Karpas-422 (cell line): ENCODE measurements at regions not wholly inside any gene's neighbourhood (a gene's known extent, or its start where the extent isn't known, plus 50 kb on each side); places are given as distances from the start of the nearest gene placed in this dataset.

Source experiments
- DNase-seq: peaks from one replicate; pipeline ENCODE4 v3.0.0-alpha.2; 2015
- H2AFZ ChIP-seq: fragments of 200-600 bp; sonication (generic); 2 replicates; pipeline ENCODE4 v1.6.1; 2014; ENCODE audit warnings: antibody characterized with exemption, low read length, mixed read lengths
- H3K27ac ChIP-seq: fragments of 200-600 bp; sonication (generic); 2 replicates; pipeline ENCODE4 v1.5.1; 2014; ENCODE audit warnings: mild to moderate bottlenecking, low read length, moderate library complexity
- H3K27me3 ChIP-seq: fragments of 200-600 bp; sonication (generic); 2 replicates; pipeline ENCODE4 v1.6.1; 2014; ENCODE audit warnings: low read length, mixed read lengths
- H3K36me3 ChIP-seq: fragments of 200-600 bp; sonication (generic); 2 replicates; pipeline ENCODE4 v1.6.1; 2014; ENCODE audit warnings: low read length, mixed read lengths; ENCODE audit not compliant: insufficient read depth
- H3K4me1 ChIP-seq: fragments of 200-600 bp; sonication (generic); 2 replicates; pipeline ENCODE4 v1.6.1; 2014; ENCODE audit warnings: mild to moderate bottlenecking, low read length, mixed read lengths
- H3K4me2 ChIP-seq: fragments of 200-600 bp; sonication (generic); 2 replicates; pipeline ENCODE4 v1.6.1; 2014; ENCODE audit warnings: low read length, low read depth, mild to moderate bottlenecking; ENCODE audit not compliant: poor library complexity, severe bottlenecking
- H3K4me3 ChIP-seq: fragments of 200-600 bp; sonication (generic); 2 replicates; pipeline ENCODE4 v1.5.1; 2014; ENCODE audit warnings: mild to moderate bottlenecking, antibody characterized with exemption, low read length, mixed read lengths
- H3K79me2 ChIP-seq: fragments of 200-600 bp; sonication (generic); 2 replicates; pipeline ENCODE4 v1.6.1; 2014; ENCODE audit warnings: mild to moderate bottlenecking, low read length, mixed read lengths
- H3K9ac ChIP-seq: fragments of 200-600 bp; sonication (generic); 2 replicates; pipeline ENCODE4 v1.6.0; 2014; ENCODE audit warnings: low read length
- H3K9me2 ChIP-seq: fragments of 200-600 bp; sonication (generic), shearing (Covaris generic); replicated peaks from 2 replicates; pipeline ENCODE4 v1.6.0; 2014; ENCODE audit warnings: mild to moderate bottlenecking, low read length, moderate library complexity; ENCODE audit not compliant: insufficient read depth
- H3K9me3 ChIP-seq: fragments of 300-700, 200-600 bp; sonication (generic); 2 replicates; pipeline ENCODE4 v1.6.1; 2014; ENCODE audit warnings: low read length, mixed read lengths
- H4K20me1 ChIP-seq: fragments of 200-600 bp; sonication (generic); 2 replicates; pipeline ENCODE4 v1.6.1; 2014; ENCODE audit warnings: mild to moderate bottlenecking, antibody characterized with exemption, low read length, low read depth; ENCODE audit not compliant: insufficient read depth

DNA sequence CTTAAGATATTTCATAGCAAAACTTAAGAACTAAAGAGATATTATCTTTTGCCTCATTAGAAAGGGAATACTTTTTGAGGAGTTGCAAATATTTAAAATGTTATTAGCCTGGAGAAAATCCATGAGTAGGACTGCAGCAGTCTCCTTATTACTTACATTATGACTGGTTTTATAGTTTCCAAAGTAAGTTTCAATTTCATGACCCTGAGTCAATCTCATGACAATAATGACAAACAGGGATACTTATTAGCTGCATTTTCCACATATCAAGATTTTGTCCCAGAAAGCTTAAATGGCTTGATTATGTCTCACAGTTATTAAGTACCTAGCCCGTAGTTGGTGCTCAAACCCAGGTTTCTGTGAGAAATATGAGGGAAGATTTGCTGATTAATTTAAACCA lies 150.8 kb upstream of the ZEB2 start:
- no peaks in the 10 kb centered on the region for H3K36me3 ChIP-seq
- H3K27me3 ChIP-seq: no peaks in the 10 kb centered on the region
- no peaks in the 10 kb centered on the region for H4K20me1 ChIP-seq
- 0 out of 2 replicates have a peak overlapping the region, but pooled peaks have one; percentile 32 for H2AFZ ChIP-seq
- H3K9me3 ChIP-seq: no peaks in the 10 kb centered on the region
- DNase-seq: peak; percentile 60
- no peaks in the 10 kb centered on the region for H3K9me2 ChIP-seq
- peak overlapping the region; percentile 98 for H3K27ac ChIP-seq
- no peaks in the 10 kb centered on the region for H3K79me2 ChIP-seq
- H3K4me3 ChIP-seq: peak overlapping the region; percentile 47; the same call in 1 of the 2 replicates
- H3K9ac ChIP-seq: peak overlapping the region; percentile 71
- H3K4me2 ChIP-seq: peak overlapping the region; percentile 66
- peaks cover 98% of the 10 kb centered on the region for H3K4me1 ChIP-seq

DNA sequence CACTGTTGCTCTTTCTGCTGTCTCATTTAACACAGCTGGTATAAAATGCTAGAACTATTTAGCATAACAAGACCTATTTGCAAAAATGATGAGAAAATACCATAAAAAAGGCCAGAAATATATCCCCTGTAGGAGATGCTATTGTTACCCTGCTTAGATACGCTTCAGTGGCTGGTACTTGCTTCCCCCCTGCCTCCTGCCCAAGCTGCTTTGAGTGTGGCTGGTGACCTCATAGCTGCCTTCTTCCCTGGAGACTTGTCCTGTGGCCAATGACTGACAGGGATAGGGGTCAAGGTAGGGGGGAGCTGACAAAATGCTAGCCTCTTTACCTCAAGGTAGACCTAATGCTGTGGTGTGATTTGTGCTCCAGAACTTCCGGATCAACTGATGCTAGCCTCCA lies 150.2 kb upstream of the ZEB2 start:
- no peaks in the 10 kb centered on the region for H3K79me2 ChIP-seq
- no peaks in the 10 kb centered on the region for H4K20me1 ChIP-seq
- H3K4me2 ChIP-seq: peak overlapping the region; percentile 66
- no peaks in the 10 kb centered on the region for H3K9me3 ChIP-seq
- no peak overlapping the region for H2AFZ ChIP-seq
- H3K27me3 ChIP-seq: no peaks in the 10 kb centered on the region
- peak overlapping the region; percentile 38; the same call in 1 of the 2 replicates for H3K4me3 ChIP-seq
- peaks cover 93% of the 10 kb centered on the region for H3K4me1 ChIP-seq
- peak overlapping the region; percentile 71 for H3K9ac ChIP-seq
- peak overlapping the region; percentile 98 for H3K27ac ChIP-seq
- H3K9me2 ChIP-seq: no peaks in the 10 kb centered on the region
- DNase-seq: peak; percentile 96
- H3K36me3 ChIP-seq: no peaks in the 10 kb centered on the region

DNA sequence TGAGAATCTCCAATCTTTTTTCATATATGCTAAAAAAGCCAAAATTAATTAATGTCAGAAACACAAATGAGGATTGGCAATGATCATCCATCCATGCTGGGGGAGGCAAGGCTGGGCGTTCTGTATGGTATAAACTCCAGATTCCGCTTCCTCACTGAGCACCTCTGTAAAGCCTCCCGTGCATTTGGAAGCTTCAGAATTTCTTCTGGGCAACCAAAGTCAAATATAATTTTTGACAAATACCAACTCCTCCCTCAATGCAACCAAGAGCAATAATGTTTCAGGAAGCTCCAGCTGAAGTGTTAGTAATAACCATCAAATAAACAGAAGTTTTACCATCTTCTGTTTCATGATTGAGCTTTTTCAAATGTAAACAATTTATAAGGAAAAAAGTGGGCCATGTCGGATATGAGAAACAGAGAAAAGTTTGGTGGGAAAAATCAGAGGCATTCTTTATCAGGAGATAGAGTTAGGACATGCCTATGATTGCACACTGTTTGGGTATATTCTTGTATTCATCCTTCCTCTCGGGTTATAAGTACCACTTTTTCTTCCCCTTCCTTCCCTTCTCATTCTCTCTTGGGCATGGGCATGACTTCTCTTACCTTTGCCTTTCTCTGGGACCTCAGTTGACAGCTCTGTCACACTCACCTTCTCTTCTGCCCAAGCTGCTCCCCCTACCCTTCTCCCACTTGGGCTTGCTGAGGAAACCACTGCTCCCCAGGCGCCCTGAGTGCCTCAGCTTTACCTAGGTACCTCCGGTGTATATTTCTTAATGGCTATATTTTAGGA lies 149.5 kb upstream of the ZEB2 start:
- Histone ChIP-seq H3K9me3 (no peaks in the 10 kb centered on the region), H3K79me2 (no peaks in the 10 kb centered on the region), H3K27me3 (no peaks in the 10 kb centered on the region), H3K4me3 (peak overlapping the region; percentile 38), H4K20me1 (no peaks in the 10 kb centered on the region), H3K9me2 (no peaks in the 10 kb centered on the region), H3K9ac (peak overlapping the region; percentile 59), H3K36me3 (no peaks in the 10 kb centered on the region), H3K27ac (peak overlapping the region; percentile 98), H3K4me2 (peak overlapping the region; percentile 66), H2AFZ (no peak overlapping the region), H3K4me1 (peaks cover 86% of the 10 kb centered on the region)
- peak; percentile 57 for DNase-seq

GRCh38 chr2:144668493-144669110 lies 148.7 kb upstream of the ZEB2 start:
- Histone ChIP-seq H3K4me3 (peak overlapping the region; percentile 38), H3K9me2 (no peaks in the 10 kb centered on the region), H2AFZ (no peak overlapping the region), H3K79me2 (no peaks in the 10 kb centered on the region), H3K9ac (peak overlapping the region; percentile 59), H3K27me3 (no peaks in the 10 kb centered on the region), H3K27ac (peak overlapping the region; percentile 98), H3K4me2 (peak overlapping the region; percentile 66), H3K4me1 (peaks cover 78% of the 10 kb centered on the region), H4K20me1 (no peaks in the 10 kb centered on the region), H3K36me3 (no peaks in the 10 kb centered on the region), H3K9me3 (no peaks in the 10 kb centered on the region)
- peak; percentile 72 for DNase-seq

DNA sequence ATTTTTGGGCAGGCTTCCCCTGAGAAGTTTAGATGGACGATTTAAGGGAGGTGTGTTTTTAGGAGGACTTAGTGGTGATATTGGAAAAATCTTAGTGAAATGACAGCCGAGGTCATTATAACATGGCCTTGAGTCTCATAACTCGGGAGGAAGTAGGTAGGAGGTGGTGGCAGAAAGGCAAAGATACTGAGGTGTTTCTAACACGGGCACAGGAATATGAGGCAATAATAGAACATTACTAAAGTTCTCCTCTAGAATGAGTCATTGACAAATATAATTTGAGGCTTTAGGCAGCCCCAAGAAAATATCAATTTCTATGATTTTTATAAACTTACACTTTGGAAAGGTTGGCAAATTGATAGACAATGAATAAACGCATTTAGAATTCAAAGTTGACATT lies 146.1 kb upstream of the ZEB2 start:
- no peaks in the 10 kb centered on the region for H3K36me3 ChIP-seq
- H3K9me2 ChIP-seq: no peaks in the 10 kb centered on the region
- no peak for DNase-seq
- no peaks in the 10 kb centered on the region for H4K20me1 ChIP-seq
- peaks cover 55% of the 10 kb centered on the region for H3K4me1 ChIP-seq
- peak overlapping the region; percentile 1 for H3K4me2 ChIP-seq
- H3K79me2 ChIP-seq: no peaks in the 10 kb centered on the region
- peak overlapping the region; percentile 4; the same call in 1 of the 2 replicates for H3K27ac ChIP-seq
- 0 out of 2 replicates have a peak overlapping the region, but pooled peaks have one; percentile 20 for H2AFZ ChIP-seq
- H3K4me3 ChIP-seq: no peak overlapping the region
- H3K9ac ChIP-seq: no peak overlapping the region
- H3K27me3 ChIP-seq: no peaks in the 10 kb centered on the region
- no peaks in the 10 kb centered on the region for H3K9me3 ChIP-seq

GRCh38 chr2:144663207-144663606 lies 143.3 kb upstream of the ZEB2 start:
- Histone ChIP-seq H3K4me2 (no peak overlapping the region), H3K9ac (no peak overlapping the region), H3K36me3 (no peaks in the 10 kb centered on the region)

DNA sequence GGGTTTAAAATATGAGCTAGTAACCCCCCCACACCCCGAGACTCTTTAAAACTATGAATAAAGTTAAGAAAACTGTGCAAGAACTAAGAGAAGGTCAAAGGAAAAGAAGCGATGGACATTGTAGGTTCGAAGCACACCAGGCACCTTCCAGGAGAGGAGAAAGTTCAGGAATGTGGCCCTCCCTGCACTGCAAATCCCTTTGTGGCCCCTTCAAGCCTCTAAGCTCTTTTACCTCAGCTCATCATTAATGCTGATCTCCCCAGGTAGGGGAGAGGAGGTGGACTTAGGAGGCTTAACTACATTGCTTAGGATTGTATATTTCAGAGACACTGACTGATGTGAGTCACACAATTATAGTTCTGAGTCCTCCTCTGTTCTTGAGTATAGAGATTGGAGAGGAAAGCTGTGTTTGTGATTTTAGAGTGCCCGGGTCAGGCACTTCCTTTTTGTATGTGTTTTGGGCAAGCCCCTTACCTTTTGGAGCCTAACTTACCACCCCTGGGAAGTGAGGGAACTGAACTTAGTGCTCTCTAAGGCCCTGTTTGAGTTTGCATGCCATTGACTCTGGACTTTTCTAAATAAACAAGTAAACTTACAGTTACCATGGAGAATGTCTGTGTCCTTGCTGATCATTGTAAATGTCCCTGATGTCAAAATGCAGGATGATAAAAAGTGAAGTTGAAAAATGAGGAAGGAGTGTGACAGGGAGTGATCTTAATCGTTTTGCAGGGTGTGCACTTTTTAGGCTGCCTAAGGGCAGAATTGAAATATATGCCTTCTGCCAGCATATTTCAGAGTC lies 140.8 kb upstream of the ZEB2 start:
- H3K4me2 ChIP-seq: no peak overlapping the region
- peaks cover 19% of the 10 kb centered on the region for H3K4me1 ChIP-seq
- no peaks in the 10 kb centered on the region for H3K36me3 ChIP-seq
- no peak for DNase-seq
- no peaks in the 10 kb centered on the region for H3K9me3 ChIP-seq
- no peaks in the 10 kb centered on the region for H3K79me2 ChIP-seq
- H4K20me1 ChIP-seq: no peaks in the 10 kb centered on the region
- H3K27ac ChIP-seq: no peak overlapping the region
- H3K4me3 ChIP-seq: no peak overlapping the region
- H3K9ac ChIP-seq: no peak overlapping the region
- H2AFZ ChIP-seq: 0 out of 2 replicates have a peak overlapping the region, but pooled peaks have one; percentile 7
- H3K27me3 ChIP-seq: no peaks in the 10 kb centered on the region
- H3K9me2 ChIP-seq: no peaks in the 10 kb centered on the region

More at GRCh38 chr2:144663207-144663606, 143.3 kb upstream of the ZEB2 start:
- Histone ChIP-seq H4K20me1 (no peaks in the 10 kb centered on the region), H3K79me2 (no peaks in the 10 kb centered on the region), H3K4me3 (no peak overlapping the region), H3K9me2 (no peaks in the 10 kb centered on the region), H3K27ac (no peak overlapping the region), H3K9me3 (no peaks in the 10 kb centered on the region), H3K27me3 (no peaks in the 10 kb centered on the region), H2AFZ (no peak overlapping the region), H3K4me1 (peaks cover 32% of the 10 kb centered on the region)
- DNase-seq: no peak
